ENCODE measurements at regions not wholly inside any gene's neighbourhood (a gene's known extent, or its start where the extent isn't known, plus 50 kb on each side); places are given as distances from the start of the nearest gene placed in this dataset.

DNA sequence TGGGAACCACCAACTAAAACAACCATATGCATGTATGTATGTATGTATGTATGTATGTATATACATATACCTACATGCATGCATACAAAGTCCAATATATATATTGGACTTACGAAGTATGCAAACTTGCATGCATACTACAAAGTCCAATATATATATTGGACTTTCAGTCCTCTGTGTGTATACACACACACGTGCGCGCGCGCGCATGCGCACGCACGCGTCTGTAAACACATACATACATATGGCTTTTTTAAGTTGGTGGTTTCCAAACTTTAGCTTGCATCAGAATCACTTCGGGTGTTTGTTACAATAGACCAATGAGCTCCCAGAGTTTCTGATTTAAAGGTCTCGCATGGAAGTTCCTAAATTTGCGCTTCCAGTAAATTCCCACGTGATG lies 197.5 kb upstream of the C1orf87 start:
- H3K36me3 ChIP-seq (ENCODE audit: insufficient read depth), result no peaks in the 10 kb centered on the region
- H3K4me2 ChIP-seq, result no peak overlapping the region
- H4K20me1 ChIP-seq (ENCODE audit: insufficient read depth), result no peaks in the 10 kb centered on the region
- no peak overlapping the region for H3K4me3 ChIP-seq (IDR thresholded peaks at IDR 0.05; ENCODE audit: insufficient read depth, low read depth, low read length)
- H3K27me3 ChIP-seq (ENCODE audit: insufficient read depth, low read depth), result no peaks in the 10 kb centered on the region
- H3K79me2 ChIP-seq (ENCODE audit: insufficient read depth, low read depth), result no peaks in the 10 kb centered on the region
- no peak overlapping the region for H3K9ac ChIP-seq
- TF ChIP-seq, protein P1, sequence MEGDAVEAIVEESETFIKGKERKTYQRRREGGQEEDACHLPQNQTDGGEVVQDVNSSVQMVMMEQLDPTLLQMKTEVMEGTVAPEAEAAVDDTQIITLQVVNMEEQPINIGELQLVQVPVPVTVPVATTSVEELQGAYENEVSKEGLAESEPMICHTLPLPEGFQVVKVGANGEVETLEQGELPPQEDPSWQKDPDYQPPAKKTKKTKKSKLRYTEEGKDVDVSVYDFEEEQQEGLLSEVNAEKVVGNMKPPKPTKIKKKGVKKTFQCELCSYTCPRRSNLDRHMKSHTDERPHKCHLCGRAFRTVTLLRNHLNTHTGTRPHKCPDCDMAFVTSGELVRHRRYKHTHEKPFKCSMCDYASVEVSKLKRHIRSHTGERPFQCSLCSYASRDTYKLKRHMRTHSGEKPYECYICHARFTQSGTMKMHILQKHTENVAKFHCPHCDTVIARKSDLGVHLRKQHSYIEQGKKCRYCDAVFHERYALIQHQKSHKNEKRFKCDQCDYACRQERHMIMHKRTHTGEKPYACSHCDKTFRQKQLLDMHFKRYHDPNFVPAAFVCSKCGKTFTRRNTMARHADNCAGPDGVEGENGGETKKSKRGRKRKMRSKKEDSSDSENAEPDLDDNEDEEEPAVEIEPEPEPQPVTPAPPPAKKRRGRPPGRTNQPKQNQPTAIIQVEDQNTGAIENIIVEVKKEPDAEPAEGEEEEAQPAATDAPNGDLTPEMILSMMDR (conservative IDR thresholded peaks at IDR 0.05; ENCODE audit: low read depth, low read length), result no peak
- no peaks in the 10 kb centered on the region for H3K4me1 ChIP-seq (ENCODE audit: low read depth, poor library complexity, severe bottlenecking)
- no peak overlapping the region for H2AFZ ChIP-seq (ENCODE audit: low read depth)
- H3K27ac ChIP-seq, result no peak overlapping the region

DNA sequence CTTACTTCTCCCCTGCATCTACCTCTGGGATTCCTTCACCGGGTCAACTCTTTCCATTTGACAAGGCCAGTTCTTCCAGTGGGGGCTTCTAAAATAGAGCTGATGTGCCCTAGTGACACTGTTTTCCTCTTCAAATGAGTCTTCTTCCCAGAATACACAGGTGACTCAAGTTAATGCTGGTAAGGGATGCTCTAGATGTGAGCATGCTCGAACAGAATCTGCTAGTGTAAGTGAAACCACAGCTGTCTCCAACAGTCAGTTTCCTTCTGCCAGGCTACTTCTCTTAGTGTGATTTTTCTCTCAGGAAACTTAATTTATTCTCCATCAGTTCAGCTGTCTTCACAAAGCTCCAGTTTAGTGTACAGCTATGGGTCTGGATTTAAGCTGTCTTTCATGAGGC lies 194.9 kb upstream of the C1orf87 start:
- Histone ChIP-seq H2AFZ (ENCODE audit: low read depth) (no peak overlapping the region), H3K79me2 (ENCODE audit: insufficient read depth, low read depth) (no peaks in the 10 kb centered on the region), H3K27ac (no peak overlapping the region), H3K27me3 (ENCODE audit: insufficient read depth, low read depth) (no peaks in the 10 kb centered on the region), H3K9ac (no peak overlapping the region), H3K4me3 (IDR thresholded peaks at IDR 0.05; ENCODE audit: insufficient read depth, low read depth, low read length) (no peak overlapping the region), H3K36me3 (ENCODE audit: insufficient read depth) (no peaks in the 10 kb centered on the region), H3K4me1 (ENCODE audit: low read depth, poor library complexity, severe bottlenecking) (no peaks in the 10 kb centered on the region), H4K20me1 (ENCODE audit: insufficient read depth) (no peaks in the 10 kb centered on the region), H3K4me2 (no peak overlapping the region)
- TF ChIP-seq, protein P1 (conservative IDR thresholded peaks at IDR 0.05; ENCODE audit: low read depth, low read length), result no peak

DNA sequence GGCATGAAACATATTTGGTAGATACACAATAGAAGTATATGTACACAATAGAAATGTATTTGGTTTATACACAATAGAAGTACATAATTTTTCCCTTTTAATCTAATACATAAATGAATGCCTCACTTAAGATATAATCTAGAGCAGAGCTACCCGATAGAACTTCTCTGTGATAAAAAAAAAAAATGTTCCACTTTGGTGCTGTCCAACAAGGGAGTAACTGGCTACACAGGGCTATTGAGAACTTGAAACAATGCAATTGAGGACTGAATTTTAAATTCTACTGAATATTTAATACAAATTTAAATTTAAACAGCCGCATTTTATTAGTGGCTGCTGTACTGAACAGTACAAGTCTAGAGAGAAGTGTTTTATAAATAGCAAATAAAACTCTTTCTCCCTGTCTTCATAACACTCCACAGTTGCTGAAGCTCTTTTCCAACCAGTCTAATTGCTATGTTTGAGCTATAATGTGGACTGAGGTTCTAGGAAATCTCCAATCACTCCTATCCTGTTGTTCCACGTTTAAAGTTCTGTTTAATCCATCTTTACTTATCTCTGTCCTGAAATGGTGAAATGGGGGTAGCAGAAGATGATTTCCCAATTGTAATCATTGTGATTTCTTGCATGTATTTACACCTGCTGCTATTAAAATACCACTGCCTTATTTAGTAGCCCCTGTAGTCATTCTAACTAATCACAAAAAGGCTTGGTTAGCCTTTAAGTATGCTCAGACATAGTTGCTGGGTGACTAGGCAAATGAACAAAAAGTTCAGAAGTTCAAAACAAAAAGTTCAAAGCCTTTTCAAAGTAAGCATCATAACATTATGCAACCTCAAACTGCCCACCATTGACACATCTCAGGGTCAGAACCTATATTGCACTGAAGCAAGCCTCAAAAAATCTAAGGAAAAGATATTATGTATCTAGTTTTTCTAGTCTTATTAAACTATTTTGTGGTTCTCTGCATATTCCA lies 192.3 kb upstream of the C1orf87 start:
- no peaks in the 10 kb centered on the region for H4K20me1 ChIP-seq (ENCODE audit: insufficient read depth)
- no peak overlapping the region for H2AFZ ChIP-seq (ENCODE audit: low read depth)
- no peaks in the 10 kb centered on the region for H3K36me3 ChIP-seq (ENCODE audit: insufficient read depth)
- H3K27ac ChIP-seq, result no peak overlapping the region
- no peak overlapping the region for H3K9ac ChIP-seq
- H3K4me1 ChIP-seq (ENCODE audit: low read depth, poor library complexity, severe bottlenecking), result no peaks in the 10 kb centered on the region
- no peak overlapping the region for H3K4me3 ChIP-seq (IDR thresholded peaks at IDR 0.05; ENCODE audit: insufficient read depth, low read depth, low read length)
- no peak overlapping the region for H3K4me2 ChIP-seq
- H3K79me2 ChIP-seq (ENCODE audit: insufficient read depth, low read depth), result no peaks in the 10 kb centered on the region
- TF ChIP-seq, protein P1 (conservative IDR thresholded peaks at IDR 0.05; ENCODE audit: low read depth, low read length), result no peak
- no peaks in the 10 kb centered on the region for H3K27me3 ChIP-seq (ENCODE audit: insufficient read depth, low read depth)

DNA sequence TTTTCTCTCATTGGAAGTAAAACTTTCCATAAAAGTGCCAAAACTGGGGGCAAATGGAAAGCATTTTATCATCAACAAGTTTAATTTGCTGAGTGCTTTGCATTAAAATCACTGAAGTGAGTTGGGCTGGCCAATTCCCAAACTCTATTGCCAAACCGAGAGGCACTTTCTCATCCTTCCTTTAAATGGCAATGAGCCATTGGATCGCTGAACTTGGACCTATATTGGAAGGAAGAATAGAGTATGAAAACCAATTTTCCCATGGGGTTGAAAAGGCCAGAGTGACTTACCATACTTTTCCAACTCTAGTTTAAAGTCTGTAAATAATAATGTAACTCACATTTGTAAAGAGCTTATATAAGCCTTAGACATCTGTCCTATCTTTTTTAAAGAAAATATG lies 189.1 kb upstream of the C1orf87 start:
- Histone ChIP-seq H2AFZ (ENCODE audit: low read depth) (no peak overlapping the region), H3K4me2 (no peak overlapping the region), H3K27me3 (ENCODE audit: insufficient read depth, low read depth) (no peaks in the 10 kb centered on the region), H3K36me3 (ENCODE audit: insufficient read depth) (no peaks in the 10 kb centered on the region), H4K20me1 (ENCODE audit: insufficient read depth) (no peaks in the 10 kb centered on the region), H3K9ac (no peak overlapping the region), H3K4me1 (ENCODE audit: low read depth, poor library complexity, severe bottlenecking) (no peaks in the 10 kb centered on the region), H3K27ac (no peak overlapping the region), H3K79me2 (ENCODE audit: insufficient read depth, low read depth) (no peaks in the 10 kb centered on the region), H3K4me3 (IDR thresholded peaks at IDR 0.05; ENCODE audit: insufficient read depth, low read depth, low read length) (no peak overlapping the region)
- TF ChIP-seq, protein P1 (conservative IDR thresholded peaks at IDR 0.05; ENCODE audit: low read depth, low read length), result no peak
